KMS-11 (cell line): ENCODE measurements at regions not wholly inside any gene's neighbourhood (a gene's known extent, or its start where the extent isn't known, plus 50 kb on each side); places are given as distances from the start of the nearest gene placed in this dataset.

Experiments used
- H2AFZ ChIP-seq: fragments of 200-600 bp; sonication (generic); 2 replicates; pipeline ENCODE4 v1.6.1; 2016; ENCODE audit warnings: antibody characterized with exemption, mixed run types, low read depth
- H3K27ac ChIP-seq: fragments of 200-600 bp; sonication (generic); 2 replicates; pipeline ENCODE4 v1.6.1; 2016; ENCODE audit warnings: mild to moderate bottlenecking, mixed run types
- H3K27me3 ChIP-seq: fragments of 200-600 bp; sonication (generic); 2 replicates; pipeline ENCODE4 v1.6.1; 2017; ENCODE audit warnings: mild to moderate bottlenecking, low read depth, mixed run types, moderate library complexity; ENCODE audit not compliant: insufficient read depth
- H3K36me3 ChIP-seq: fragments of 200-600 bp; sonication (generic); 2 replicates; pipeline ENCODE4 v1.6.1; 2017; ENCODE audit warnings: mild to moderate bottlenecking, mixed run types; ENCODE audit not compliant: insufficient read depth
- H3K4me1 ChIP-seq: fragments of 200-600 bp; sonication (generic); 2 replicates; pipeline ENCODE4 v1.6.1; 2016; ENCODE audit warnings: mild to moderate bottlenecking, low read depth, mixed run types; ENCODE audit not compliant: poor library complexity, severe bottlenecking
- H3K4me2 ChIP-seq: fragments of 200-600 bp; sonication (generic); 2 replicates; pipeline ENCODE4 v1.7.0; 2016; ENCODE audit warnings: mild to moderate bottlenecking, mixed run types
- H3K4me3 ChIP-seq: fragments of 200-600 bp; sonication (generic); IDR thresholded peaks from 2 replicates; pipeline ENCODE4 v1.6.1; 2017; ENCODE audit warnings: low read depth, low read length, mixed read lengths; ENCODE audit not compliant: insufficient read depth
- H3K79me2 ChIP-seq: fragments of 200-600 bp; sonication (generic); 2 replicates; pipeline ENCODE4 v1.6.1; 2016; ENCODE audit warnings: low read depth, mixed run types; ENCODE audit not compliant: insufficient read depth
- H3K9ac ChIP-seq: fragments of 200-600 bp; sonication (generic); 2 replicates; pipeline ENCODE4 v1.6.1; 2016; ENCODE audit warnings: mild to moderate bottlenecking, mixed run types
- H4K20me1 ChIP-seq: fragments of 200-600 bp; sonication (generic); 2 replicates; pipeline ENCODE4 v1.6.1; 2016; ENCODE audit warnings: mild to moderate bottlenecking, mixed run types; ENCODE audit not compliant: insufficient read depth
- CTCF ChIP-seq: fragments of 200-600 bp; sonication (generic); conservative IDR thresholded peaks from 2 replicates; pipeline ENCODE4 v1.6.1; 2017; ENCODE audit warnings: low read depth, mild to moderate bottlenecking, antibody characterized with exemption, low read length, moderate library complexity, mixed read lengths

- H3K36me3 ChIP-seq, result no peaks in the 10 kb centered on the region
- H3K79me2 ChIP-seq, result no peaks in the 10 kb centered on the region
- TF ChIP-seq CTCF, result no peak
- H3K27me3 ChIP-seq, result peaks cover 36% of the 10 kb centered on the region; the same call in 1 of the 2 replicates
- H3K9ac ChIP-seq, result no peak overlapping the region
- no peak overlapping the region for H3K4me3 ChIP-seq
- no peak overlapping the region for H3K27ac ChIP-seq
- no peaks in the 10 kb centered on the region for H4K20me1 ChIP-seq
- peaks cover 20% of the 10 kb centered on the region for H3K4me1 ChIP-seq
- no peak overlapping the region for H2AFZ ChIP-seq
- H3K4me2 ChIP-seq, result no peak overlapping the region
Observed at GRCh38 chr1:21379571-21379970, 60.4 kb upstream of the NBPF3 start.

- H3K9ac ChIP-seq, result no peak overlapping the region
- no peak overlapping the region for H2AFZ ChIP-seq
- TF ChIP-seq CTCF, result no peak
- no peaks in the 10 kb centered on the region for H3K36me3 ChIP-seq
- peaks cover 14% of the 10 kb centered on the region for H3K4me1 ChIP-seq
- H3K27me3 ChIP-seq, result peaks cover 36% of the 10 kb centered on the region; the same call in 1 of the 2 replicates
- H3K4me2 ChIP-seq, result no peak overlapping the region
- H3K79me2 ChIP-seq, result no peaks in the 10 kb centered on the region
- no peaks in the 10 kb centered on the region for H4K20me1 ChIP-seq
- H3K4me3 ChIP-seq, result no peak overlapping the region
- H3K27ac ChIP-seq, result no peak overlapping the region
Observed at GRCh38 chr1:21378705-21379494, 61.0 kb upstream of the NBPF3 start.

- H3K4me3 ChIP-seq, result no peak overlapping the region
- no peak overlapping the region for H3K27ac ChIP-seq
- no peak overlapping the region for H3K9ac ChIP-seq
- H2AFZ ChIP-seq, result no peak overlapping the region
- no peak for TF ChIP-seq CTCF
- H3K27me3 ChIP-seq, result no peaks in the 10 kb centered on the region
- no peaks in the 10 kb centered on the region for H3K36me3 ChIP-seq
- H3K4me1 ChIP-seq, result no peaks in the 10 kb centered on the region
- no peaks in the 10 kb centered on the region for H4K20me1 ChIP-seq
- no peaks in the 10 kb centered on the region for H3K79me2 ChIP-seq
- no peak overlapping the region for H3K4me2 ChIP-seq
Observed at GRCh38 chr1:21372383-21372782, 67.6 kb upstream of the NBPF3 start.

GRCh38 chr1:21369905-21370304, 70.0 kb upstream of the NBPF3 start:
- Histone ChIP-seq H3K4me1 (no peaks in the 10 kb centered on the region), H3K4me2 (no peak overlapping the region), H2AFZ (no peak overlapping the region), H3K79me2 (no peaks in the 10 kb centered on the region), H3K4me3 (no peak overlapping the region), H3K27me3 (no peaks in the 10 kb centered on the region), H3K9ac (no peak overlapping the region), H3K27ac (no peak overlapping the region), H4K20me1 (no peaks in the 10 kb centered on the region), H3K36me3 (no peaks in the 10 kb centered on the region)
- TF ChIP-seq CTCF, result no peak
